HG03064 (cell line): ENCODE measurements at regions not wholly inside any gene's neighbourhood (a gene's known extent, or its start where the extent isn't known, plus 50 kb on each side); places are given as distances from the start of the nearest gene placed in this dataset.

ENCODE experiments used
- ATAC-seq: cut with Tn5 transposase; IDR thresholded peaks from one replicate; pipeline ENCODE4 v1.9.1; 2021; ENCODE audit warnings: low read depth; ENCODE audit not compliant: unreplicated experiment

- ATAC-seq = no peak
Observed at GRCh38 chr21:17903929-17904639, 84.9 kb upstream of the C21orf91 start.

GRCh38 chr21:17903029-17903806 is 84.1 kb upstream of the C21orf91 start:
- no peak for ATAC-seq

GRCh38 chr21:17901458-17902079 is 82.4 kb upstream of the C21orf91 start:
- ATAC-seq = no peak

GRCh38 chr21:17900990-17901385 is 81.8 kb upstream of the C21orf91 start:
- no peak for ATAC-seq

GRCh38 chr21:17900281-17900989 is 81.3 kb upstream of the C21orf91 start:
- no peak for ATAC-seq

- no peak for ATAC-seq
Observed at GRCh38 chr21:17889171-17889570, 70.0 kb upstream of the C21orf91 start.

- ATAC-seq = no peak
Observed at GRCh38 chr21:17869115-17869514, 50.0 kb upstream of the C21orf91 start.
